GM12873 (cell line): ENCODE measurements at regions not wholly inside any gene's neighbourhood (a gene's known extent, or its start where the extent isn't known, plus 50 kb on each side); places are given as distances from the start of the nearest gene placed in this dataset.

Source experiments
- TF ChIP-seq, protein P1 (sequence below): IDR thresholded peaks from 2 replicates; pipeline ENCODE4 v1.5.1; 2012; ENCODE audit warnings: low read depth, mild to moderate bottlenecking, moderate library complexity, low read length, control low read depth; ENCODE audit not compliant: insufficient read depth; ENCODE audit errors: missing control alignments

DNA sequence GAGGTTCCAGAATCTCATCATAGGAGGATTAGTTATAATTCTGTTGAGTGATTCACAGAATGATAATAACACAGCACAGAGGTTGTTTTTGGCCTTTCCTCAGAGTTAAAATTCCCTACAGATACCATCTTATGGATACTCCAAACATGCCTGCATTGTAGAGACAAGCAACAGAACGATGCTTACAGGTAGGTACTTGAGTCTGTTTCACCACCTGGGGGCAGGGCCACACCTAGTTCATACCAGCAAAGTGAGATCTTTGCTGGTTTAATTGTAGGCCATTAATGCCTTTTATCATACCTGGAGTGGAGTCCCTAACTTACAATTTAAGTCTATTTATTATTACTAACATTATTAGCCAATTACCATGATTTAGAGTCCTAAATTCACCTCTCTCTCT lies 416.5 kb upstream of the TLE4 start:
- TF ChIP-seq, protein P1, sequence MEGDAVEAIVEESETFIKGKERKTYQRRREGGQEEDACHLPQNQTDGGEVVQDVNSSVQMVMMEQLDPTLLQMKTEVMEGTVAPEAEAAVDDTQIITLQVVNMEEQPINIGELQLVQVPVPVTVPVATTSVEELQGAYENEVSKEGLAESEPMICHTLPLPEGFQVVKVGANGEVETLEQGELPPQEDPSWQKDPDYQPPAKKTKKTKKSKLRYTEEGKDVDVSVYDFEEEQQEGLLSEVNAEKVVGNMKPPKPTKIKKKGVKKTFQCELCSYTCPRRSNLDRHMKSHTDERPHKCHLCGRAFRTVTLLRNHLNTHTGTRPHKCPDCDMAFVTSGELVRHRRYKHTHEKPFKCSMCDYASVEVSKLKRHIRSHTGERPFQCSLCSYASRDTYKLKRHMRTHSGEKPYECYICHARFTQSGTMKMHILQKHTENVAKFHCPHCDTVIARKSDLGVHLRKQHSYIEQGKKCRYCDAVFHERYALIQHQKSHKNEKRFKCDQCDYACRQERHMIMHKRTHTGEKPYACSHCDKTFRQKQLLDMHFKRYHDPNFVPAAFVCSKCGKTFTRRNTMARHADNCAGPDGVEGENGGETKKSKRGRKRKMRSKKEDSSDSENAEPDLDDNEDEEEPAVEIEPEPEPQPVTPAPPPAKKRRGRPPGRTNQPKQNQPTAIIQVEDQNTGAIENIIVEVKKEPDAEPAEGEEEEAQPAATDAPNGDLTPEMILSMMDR: no peak

DNA sequence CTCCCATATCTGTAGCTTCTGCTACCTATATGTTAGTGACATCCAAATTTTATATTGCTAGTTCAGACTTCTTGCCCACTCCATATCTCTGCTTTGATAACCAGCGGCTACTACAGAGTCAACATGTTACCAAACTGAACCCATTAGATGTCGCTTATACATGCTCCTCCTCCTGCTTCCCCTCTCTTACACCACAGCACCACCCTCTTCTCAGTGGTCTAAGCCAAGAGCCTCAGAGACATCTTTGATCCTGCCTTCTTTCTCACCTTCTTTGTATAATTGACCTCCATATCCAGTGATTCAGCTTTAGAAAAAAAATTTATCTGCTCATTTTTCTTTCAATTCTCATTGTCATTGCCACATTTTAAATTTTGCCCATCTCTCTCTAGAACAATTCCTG lies 408.2 kb upstream of the TLE4 start:
- TF ChIP-seq, protein P1: no peak

DNA sequence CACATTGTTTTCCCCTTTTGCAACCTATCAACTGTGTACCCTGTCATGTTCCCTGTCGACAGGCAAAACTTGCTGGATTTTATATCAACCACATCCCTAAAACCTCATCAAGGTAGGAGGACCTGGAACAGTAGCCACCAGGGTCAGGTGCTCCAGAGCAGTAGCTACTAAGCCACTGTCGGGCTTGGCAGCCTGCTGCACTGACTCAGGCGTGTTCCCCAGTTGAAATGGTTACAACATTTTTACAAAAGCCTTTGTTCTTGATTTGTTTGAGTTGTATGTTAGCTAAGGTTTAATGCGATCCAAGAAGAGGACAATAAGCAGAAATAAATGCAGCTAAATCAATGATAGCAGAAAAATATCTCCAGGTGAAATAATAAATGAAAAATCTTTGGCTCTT lies 407.4 kb upstream of the TLE4 start:
- TF ChIP-seq, protein P1: no peak

DNA sequence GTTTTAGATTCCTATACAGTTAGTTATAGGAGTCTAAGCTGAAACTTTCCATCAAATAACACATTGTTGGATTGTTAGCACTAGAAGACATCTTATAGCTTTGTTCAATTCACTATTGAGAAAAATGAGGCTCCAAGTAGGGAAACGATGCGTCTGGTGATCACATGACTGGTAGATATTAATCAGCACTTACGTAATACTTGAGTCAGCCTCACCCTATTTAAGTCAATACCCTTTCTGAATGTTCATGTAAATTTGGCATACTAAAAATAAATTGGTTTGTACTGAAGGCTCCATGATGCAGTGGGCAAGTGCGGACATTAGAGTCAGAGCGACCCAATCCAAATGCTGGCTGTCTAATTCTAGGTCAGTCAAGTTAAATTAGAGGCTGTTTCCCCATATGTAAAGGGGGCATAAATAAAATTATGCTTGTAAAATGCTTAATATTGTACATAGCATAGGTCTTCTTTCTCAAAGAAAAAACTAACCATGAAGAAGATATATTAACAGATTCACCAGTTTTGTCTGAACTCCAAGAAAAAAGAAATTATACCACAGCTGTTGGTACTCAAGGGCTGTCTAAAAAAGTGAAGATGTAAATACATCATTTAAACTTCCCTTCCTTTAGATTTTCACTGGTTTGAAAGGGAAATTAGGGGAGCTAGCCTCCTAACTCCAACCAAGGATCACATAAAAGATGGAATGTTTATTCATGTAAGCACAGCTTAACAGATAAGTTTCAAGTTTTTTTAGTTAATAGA lies 406.6 kb upstream of the TLE4 start:
- TF ChIP-seq, protein P1: no peak

DNA sequence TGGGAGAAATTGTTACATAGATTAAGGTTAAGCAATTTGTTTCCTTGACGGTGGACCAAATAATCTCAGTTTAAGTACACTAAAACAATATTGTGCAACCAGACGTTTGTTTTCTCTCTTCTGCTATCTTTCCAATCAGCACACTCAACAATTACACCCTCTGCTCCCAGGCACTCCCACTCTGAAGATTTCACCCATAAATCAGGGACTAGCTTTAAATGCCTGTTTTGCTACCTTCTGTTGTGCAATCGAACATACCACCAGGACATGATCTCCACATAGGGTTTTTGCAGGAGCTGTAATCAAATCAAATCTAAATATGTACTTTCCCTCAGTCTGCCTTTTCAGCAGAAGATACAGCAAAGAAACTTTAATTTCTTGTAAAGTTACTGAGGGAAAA lies 405.8 kb upstream of the TLE4 start:
- TF ChIP-seq, protein P1: no peak

DNA sequence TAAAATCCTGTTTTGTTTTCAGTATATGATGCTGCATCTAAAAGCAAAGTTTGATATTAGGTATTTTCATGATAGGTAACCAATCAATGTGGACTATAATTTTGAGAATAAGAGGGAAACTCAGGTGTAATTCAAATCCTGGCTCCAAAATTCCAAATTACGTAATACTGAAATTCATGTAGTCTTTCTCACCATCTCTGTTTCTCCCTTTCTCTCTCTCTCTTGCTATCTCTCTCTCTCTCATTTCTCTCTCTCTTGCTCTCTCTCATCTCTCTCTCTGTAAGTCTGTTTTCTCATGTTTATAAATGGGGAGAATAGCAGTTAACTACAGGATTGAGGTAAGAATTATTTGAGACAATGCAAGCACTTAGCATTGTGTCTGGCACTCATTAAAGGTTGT lies 401.1 kb upstream of the TLE4 start:
- TF ChIP-seq, protein P1: no peak

DNA sequence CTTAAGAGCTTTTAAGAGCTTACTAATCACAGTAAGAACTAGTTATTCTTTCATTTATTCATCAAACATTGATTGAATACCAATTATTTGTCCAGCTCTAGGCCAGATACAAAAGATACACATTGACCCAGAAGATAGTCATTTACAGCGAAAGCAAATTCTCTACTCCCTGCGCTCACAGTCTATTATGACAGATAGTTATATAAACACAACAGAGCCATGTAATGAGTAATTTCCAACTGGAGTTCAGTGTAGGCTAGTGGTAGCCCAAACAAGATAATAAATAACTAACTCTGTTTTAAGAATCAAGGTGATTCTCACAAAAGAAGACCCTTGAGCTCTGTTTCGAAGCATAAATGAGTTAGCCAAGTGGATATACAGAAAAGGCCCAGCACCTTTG lies 397.8 kb upstream of the TLE4 start:
- TF ChIP-seq, protein P1: no peak
